Fibroblast of pulmonary artery (primary cell): ENCODE measurements at regions not wholly inside any gene's neighbourhood (a gene's known extent, or its start where the extent isn't known, plus 50 kb on each side); places are given as distances from the start of the nearest gene placed in this dataset.
"Not testable (repeated sequence)": the region's sequence is repeated elsewhere in the genome, so short reads cannot be mapped to it uniquely, and the experiment has no call there.

Experiments used
- DNase-seq: peaks from one replicate; pipeline ENCODE4 v3.0.0-alpha.2; 2010; ENCODE audit warnings: low read depth
- H3K4me3 ChIP-seq: replicated peaks from 2 replicates; pipeline ENCODE4 v1.5.1; 2011; ENCODE audit warnings: low read depth, mild to moderate bottlenecking, control low read depth, low read length, moderate library complexity
- TF ChIP-seq, protein P1 (sequence below): IDR thresholded peaks from 2 replicates; pipeline ENCODE4 v1.5.1; 2011; ENCODE audit warnings: mild to moderate bottlenecking, control low read depth, low read length, inconsistent platforms; ENCODE audit errors: missing control alignments

- TF ChIP-seq, protein P1, sequence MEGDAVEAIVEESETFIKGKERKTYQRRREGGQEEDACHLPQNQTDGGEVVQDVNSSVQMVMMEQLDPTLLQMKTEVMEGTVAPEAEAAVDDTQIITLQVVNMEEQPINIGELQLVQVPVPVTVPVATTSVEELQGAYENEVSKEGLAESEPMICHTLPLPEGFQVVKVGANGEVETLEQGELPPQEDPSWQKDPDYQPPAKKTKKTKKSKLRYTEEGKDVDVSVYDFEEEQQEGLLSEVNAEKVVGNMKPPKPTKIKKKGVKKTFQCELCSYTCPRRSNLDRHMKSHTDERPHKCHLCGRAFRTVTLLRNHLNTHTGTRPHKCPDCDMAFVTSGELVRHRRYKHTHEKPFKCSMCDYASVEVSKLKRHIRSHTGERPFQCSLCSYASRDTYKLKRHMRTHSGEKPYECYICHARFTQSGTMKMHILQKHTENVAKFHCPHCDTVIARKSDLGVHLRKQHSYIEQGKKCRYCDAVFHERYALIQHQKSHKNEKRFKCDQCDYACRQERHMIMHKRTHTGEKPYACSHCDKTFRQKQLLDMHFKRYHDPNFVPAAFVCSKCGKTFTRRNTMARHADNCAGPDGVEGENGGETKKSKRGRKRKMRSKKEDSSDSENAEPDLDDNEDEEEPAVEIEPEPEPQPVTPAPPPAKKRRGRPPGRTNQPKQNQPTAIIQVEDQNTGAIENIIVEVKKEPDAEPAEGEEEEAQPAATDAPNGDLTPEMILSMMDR = no peak
- no peak overlapping the region for H3K4me3 ChIP-seq
- DNase-seq = no peak
Measured at GRCh38 chr9:15073620-15074019, 163.4 kb upstream of the FREM1 start.

GRCh38 chr9:15070716-15071115 is 160.5 kb upstream of the FREM1 start:
- H3K4me3 ChIP-seq = no peak overlapping the region
- no peak for DNase-seq
- TF ChIP-seq, protein P1 = no peak

- no peak overlapping the region for H3K4me3 ChIP-seq
- DNase-seq = no peak
- TF ChIP-seq, protein P1 = no peak
Measured at GRCh38 chr9:15069106-15069505, 158.9 kb upstream of the FREM1 start.

- TF ChIP-seq, protein P1 = no peak
- no peak for DNase-seq
- H3K4me3 ChIP-seq = no peak overlapping the region
Measured at GRCh38 chr9:15068261-15068660, 158.0 kb upstream of the FREM1 start.

- DNase-seq = no peak
- H3K4me3 ChIP-seq = no peak overlapping the region
- TF ChIP-seq, protein P1 = no peak
Measured at GRCh38 chr9:15059003-15059402, 148.8 kb upstream of the FREM1 start.

DNA sequence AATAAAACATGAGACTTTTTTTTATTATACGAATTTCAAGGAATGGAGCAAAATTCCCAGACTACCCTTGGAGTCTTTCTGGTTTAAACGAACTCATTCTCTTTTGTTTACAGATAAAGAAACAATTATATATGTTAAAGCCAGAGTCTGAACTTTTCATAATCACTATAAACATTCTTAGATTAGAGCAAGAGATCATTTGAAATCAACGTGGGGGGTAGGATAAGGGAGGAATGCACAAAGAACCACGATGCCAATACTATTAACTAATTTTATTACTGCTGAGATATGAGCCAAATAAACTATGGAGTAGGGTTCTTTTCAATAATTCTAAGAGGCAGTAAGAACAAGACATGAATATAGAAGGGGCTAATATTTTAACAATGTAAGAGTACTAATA is 148.0 kb upstream of the FREM1 start:
- TF ChIP-seq, protein P1 = no peak
- no peak for DNase-seq

GRCh38 chr9:15055284-15055683 is 145.1 kb upstream of the FREM1 start:
- not testable (repeated sequence) for H3K4me3 ChIP-seq, DNase-seq

More for the DNA sequence above, 148.0 kb upstream of the FREM1 start:
- no peak overlapping the region for H3K4me3 ChIP-seq
